ENCODE measurements at regions not wholly inside any gene's neighbourhood (a gene's known extent, or its start where the extent isn't known, plus 50 kb on each side); places are given as distances from the start of the nearest gene placed in this dataset.

DNA sequence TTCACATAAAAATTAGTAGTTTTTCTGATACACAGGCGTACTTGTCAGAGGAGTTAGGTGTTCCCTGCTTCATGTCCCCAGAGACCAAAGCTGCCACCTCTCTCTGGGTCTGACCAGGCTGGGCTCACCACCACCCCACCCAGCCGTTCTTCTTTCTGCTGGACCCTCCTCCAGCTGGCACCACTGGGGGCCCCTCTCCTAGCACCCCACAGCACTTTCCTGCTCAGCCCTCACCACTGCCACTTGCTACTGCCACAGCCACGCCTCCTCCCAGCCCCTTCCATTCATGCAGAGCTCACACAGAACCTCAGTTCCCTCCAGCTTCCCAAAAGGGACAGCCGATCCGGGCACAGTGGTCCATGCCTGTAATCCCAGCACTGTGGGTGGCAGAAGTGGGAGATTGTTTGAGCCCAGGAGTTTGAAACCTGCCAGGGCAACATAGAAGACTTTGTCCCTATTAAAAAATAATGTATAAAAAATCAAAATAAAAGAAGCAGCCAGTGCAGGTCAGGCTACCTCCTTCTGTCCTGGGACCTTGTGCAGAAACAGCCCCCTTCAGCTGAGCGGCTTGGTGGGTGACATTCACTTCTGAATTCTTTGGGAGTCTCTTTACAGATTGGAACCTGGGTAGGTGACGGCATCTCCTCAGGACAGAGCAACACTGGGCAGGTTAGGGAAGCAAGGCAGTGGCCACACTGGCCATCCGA is 208.3 kb downstream of the TOMM20 start:
- TF ChIP-seq, protein P1, sequence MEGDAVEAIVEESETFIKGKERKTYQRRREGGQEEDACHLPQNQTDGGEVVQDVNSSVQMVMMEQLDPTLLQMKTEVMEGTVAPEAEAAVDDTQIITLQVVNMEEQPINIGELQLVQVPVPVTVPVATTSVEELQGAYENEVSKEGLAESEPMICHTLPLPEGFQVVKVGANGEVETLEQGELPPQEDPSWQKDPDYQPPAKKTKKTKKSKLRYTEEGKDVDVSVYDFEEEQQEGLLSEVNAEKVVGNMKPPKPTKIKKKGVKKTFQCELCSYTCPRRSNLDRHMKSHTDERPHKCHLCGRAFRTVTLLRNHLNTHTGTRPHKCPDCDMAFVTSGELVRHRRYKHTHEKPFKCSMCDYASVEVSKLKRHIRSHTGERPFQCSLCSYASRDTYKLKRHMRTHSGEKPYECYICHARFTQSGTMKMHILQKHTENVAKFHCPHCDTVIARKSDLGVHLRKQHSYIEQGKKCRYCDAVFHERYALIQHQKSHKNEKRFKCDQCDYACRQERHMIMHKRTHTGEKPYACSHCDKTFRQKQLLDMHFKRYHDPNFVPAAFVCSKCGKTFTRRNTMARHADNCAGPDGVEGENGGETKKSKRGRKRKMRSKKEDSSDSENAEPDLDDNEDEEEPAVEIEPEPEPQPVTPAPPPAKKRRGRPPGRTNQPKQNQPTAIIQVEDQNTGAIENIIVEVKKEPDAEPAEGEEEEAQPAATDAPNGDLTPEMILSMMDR (IDR thresholded peaks at IDR 0.05), result no peak
- no peak for TF ChIP-seq POLR2A (IDR thresholded peaks at IDR 0.05)
- TF ChIP-seq EP300 (IDR thresholded peaks at IDR 0.05), result no peak
- TF ChIP-seq POLR2AphosphoS5 (IDR thresholded peaks at IDR 0.05), result no peak
